WTC11 (cell line): ENCODE measurements at regions not wholly inside any gene's neighbourhood (a gene's known extent, or its start where the extent isn't known, plus 50 kb on each side); places are given as distances from the start of the nearest gene placed in this dataset.

ENCODE experiments used
- EMX1 ChIP-seq: fragments of 250-450 bp; sonication (Bioruptor Pico); IDR thresholded peaks from 2 replicates; pipeline ENCODE4 v1.8.0; 2021; ENCODE audit warnings: mild to moderate bottlenecking
- ESRRA ChIP-seq: sonication (generic); formaldehyde crosslinking; IDR thresholded peaks from 2 replicates; pipeline ENCODE4 v1.8.1; 2022; ENCODE audit warnings: mild to moderate bottlenecking, missing genetic modification reagents, borderline replicate concordance
- GABPB1 ChIP-seq: sonication (generic); formaldehyde crosslinking; IDR thresholded peaks from 2 replicates; pipeline ENCODE4 v1.8.1; 2023; ENCODE audit warnings: mild to moderate bottlenecking, missing genetic modification reagents
- HMGA2 ChIP-seq: fragments of 250-450 bp; sonication (Bioruptor Pico); IDR thresholded peaks from 2 replicates; pipeline ENCODE4 v1.4.0; 2021; ENCODE audit warnings: mild to moderate bottlenecking, moderate library complexity
- MAX ChIP-seq: sonication (generic); formaldehyde crosslinking; IDR thresholded peaks from 2 replicates; pipeline ENCODE4 v1.8.0; 2022; ENCODE audit warnings: mild to moderate bottlenecking, missing genetic modification reagents
- PRDM15 ChIP-seq: sonication (generic); formaldehyde crosslinking; IDR thresholded peaks from 2 replicates; pipeline ENCODE4 v1.8.0; 2022; ENCODE audit warnings: missing genetic modification reagents
- RORB ChIP-seq: fragments of 250-450 bp; sonication (Bioruptor Pico); IDR thresholded peaks from 2 replicates; pipeline ENCODE4 v1.9.0; 2021; ENCODE audit warnings: mild to moderate bottlenecking
- SOX15 ChIP-seq: fragments of 250-450 bp; sonication (Bioruptor Pico); IDR thresholded peaks from 2 replicates; pipeline ENCODE4 v1.9.0; 2021; ENCODE audit warnings: mild to moderate bottlenecking
- TCF7 ChIP-seq: sonication (generic); formaldehyde crosslinking; IDR thresholded peaks from 2 replicates; pipeline ENCODE4 v1.8.0; 2022; ENCODE audit warnings: mild to moderate bottlenecking, low read depth, missing genetic modification reagents, moderate library complexity
- TEAD1 ChIP-seq: sonication (generic); formaldehyde crosslinking; IDR thresholded peaks from 2 replicates; pipeline ENCODE4 v1.8.0; 2022; ENCODE audit warnings: mild to moderate bottlenecking, missing genetic modification reagents
- TEAD4 ChIP-seq: sonication (generic); formaldehyde crosslinking; IDR thresholded peaks from 2 replicates; pipeline ENCODE4 v1.8.0; 2022; ENCODE audit warnings: mild to moderate bottlenecking, missing genetic modification reagents
- USF1 ChIP-seq: sonication (generic); formaldehyde crosslinking; IDR thresholded peaks from 2 replicates; pipeline ENCODE4 v1.8.0; 2022; ENCODE audit warnings: mild to moderate bottlenecking, missing genetic modification reagents
- ZBTB43 ChIP-seq: sonication (generic); formaldehyde crosslinking; IDR thresholded peaks from 2 replicates; pipeline ENCODE4 v1.8.1; 2023; ENCODE audit warnings: mild to moderate bottlenecking, missing genetic modification reagents
- ZNF138 ChIP-seq: sonication (generic); formaldehyde crosslinking; conservative IDR thresholded peaks from 2 replicates; pipeline ENCODE4 v1.8.1; 2022; ENCODE audit warnings: mild to moderate bottlenecking, moderate library complexity, missing genetic modification reagents
- ZNF416 ChIP-seq: fragments of 250-450 bp; sonication (Bioruptor Pico); IDR thresholded peaks from 2 replicates; pipeline ENCODE4 v1.9.0; 2021; ENCODE audit warnings: mild to moderate bottlenecking, inconsistent platforms
- ZNF423 ChIP-seq: fragments of 250-450 bp; sonication (Bioruptor Pico); IDR thresholded peaks from 2 replicates; pipeline ENCODE4 v2.1.2; 2022; ENCODE audit warnings: mild to moderate bottlenecking, moderate library complexity
- TF ChIP-seq, protein P1 (sequence below): fragments of 250-450 bp; sonication (Bioruptor Pico); IDR thresholded peaks from 2 replicates; pipeline ENCODE4 v1.9.0; 2021; ENCODE audit warnings: mild to moderate bottlenecking, borderline replicate concordance
- TF ChIP-seq, protein P2 (sequence below): sonication (generic); formaldehyde crosslinking; conservative IDR thresholded peaks from 2 replicates; pipeline ENCODE4 v1.8.1; 2022; ENCODE audit warnings: mild to moderate bottlenecking, missing genetic modification reagents
- TF ChIP-seq, protein P3 (sequence below): sonication (generic); formaldehyde crosslinking; IDR thresholded peaks from 2 replicates; pipeline ENCODE4 v1.8.0; 2022; ENCODE audit warnings: mild to moderate bottlenecking, missing genetic modification reagents

GRCh38 chr2:30385327-30385726 is 61.7 kb upstream of the LCLAT1 start (continued):
- TF ChIP-seq, protein P1, sequence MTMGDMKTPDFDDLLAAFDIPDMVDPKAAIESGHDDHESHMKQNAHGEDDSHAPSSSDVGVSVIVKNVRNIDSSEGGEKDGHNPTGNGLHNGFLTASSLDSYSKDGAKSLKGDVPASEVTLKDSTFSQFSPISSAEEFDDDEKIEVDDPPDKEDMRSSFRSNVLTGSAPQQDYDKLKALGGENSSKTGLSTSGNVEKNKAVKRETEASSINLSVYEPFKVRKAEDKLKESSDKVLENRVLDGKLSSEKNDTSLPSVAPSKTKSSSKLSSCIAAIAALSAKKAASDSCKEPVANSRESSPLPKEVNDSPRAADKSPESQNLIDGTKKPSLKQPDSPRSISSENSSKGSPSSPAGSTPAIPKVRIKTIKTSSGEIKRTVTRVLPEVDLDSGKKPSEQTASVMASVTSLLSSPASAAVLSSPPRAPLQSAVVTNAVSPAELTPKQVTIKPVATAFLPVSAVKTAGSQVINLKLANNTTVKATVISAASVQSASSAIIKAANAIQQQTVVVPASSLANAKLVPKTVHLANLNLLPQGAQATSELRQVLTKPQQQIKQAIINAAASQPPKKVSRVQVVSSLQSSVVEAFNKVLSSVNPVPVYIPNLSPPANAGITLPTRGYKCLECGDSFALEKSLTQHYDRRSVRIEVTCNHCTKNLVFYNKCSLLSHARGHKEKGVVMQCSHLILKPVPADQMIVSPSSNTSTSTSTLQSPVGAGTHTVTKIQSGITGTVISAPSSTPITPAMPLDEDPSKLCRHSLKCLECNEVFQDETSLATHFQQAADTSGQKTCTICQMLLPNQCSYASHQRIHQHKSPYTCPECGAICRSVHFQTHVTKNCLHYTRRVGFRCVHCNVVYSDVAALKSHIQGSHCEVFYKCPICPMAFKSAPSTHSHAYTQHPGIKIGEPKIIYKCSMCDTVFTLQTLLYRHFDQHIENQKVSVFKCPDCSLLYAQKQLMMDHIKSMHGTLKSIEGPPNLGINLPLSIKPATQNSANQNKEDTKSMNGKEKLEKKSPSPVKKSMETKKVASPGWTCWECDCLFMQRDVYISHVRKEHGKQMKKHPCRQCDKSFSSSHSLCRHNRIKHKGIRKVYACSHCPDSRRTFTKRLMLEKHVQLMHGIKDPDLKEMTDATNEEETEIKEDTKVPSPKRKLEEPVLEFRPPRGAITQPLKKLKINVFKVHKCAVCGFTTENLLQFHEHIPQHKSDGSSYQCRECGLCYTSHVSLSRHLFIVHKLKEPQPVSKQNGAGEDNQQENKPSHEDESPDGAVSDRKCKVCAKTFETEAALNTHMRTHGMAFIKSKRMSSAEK (CRISPR knock-in tag), result no peak
- no peak for TF ChIP-seq SOX15
- no peak for TF ChIP-seq EMX1 (CRISPR knock-in tag)
- TF ChIP-seq ZNF423 (CRISPR knock-in tag), result no peak; the same call in 1 of the 2 replicates
- peak; percentile 52; the same call in 1 of the 2 replicates for TF ChIP-seq TEAD1 (CRISPR knock-in tag)
- no peak for TF ChIP-seq RORB (CRISPR knock-in tag)
- TF ChIP-seq ZNF416 (CRISPR knock-in tag), result no peak
- TF ChIP-seq ZBTB43 (CRISPR knock-in tag), result no peak; the same call in 1 of the 2 replicates
- TF ChIP-seq HMGA2 (CRISPR knock-in tag), result no peak
- TF ChIP-seq PRDM15 (CRISPR knock-in tag), result no peak
- no peak for TF ChIP-seq MAX (CRISPR knock-in tag)
- TF ChIP-seq, protein P2, sequence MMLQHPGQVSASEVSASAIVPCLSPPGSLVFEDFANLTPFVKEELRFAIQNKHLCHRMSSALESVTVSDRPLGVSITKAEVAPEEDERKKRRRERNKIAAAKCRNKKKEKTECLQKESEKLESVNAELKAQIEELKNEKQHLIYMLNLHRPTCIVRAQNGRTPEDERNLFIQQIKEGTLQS, result no peak
- TF ChIP-seq ESRRA (CRISPR knock-in tag), result no peak
- TF ChIP-seq USF1 (CRISPR knock-in tag), result peak; percentile 25; the same call in 1 of the 2 replicates
- no peak for TF ChIP-seq GABPB1
- peak; percentile 58; the same call in 1 of the 2 replicates for TF ChIP-seq TEAD4
- TF ChIP-seq TCF7 (CRISPR knock-in tag), result no peak
- TF ChIP-seq ZNF138 (CRISPR knock-in tag), result no peak
- TF ChIP-seq, protein P3, sequence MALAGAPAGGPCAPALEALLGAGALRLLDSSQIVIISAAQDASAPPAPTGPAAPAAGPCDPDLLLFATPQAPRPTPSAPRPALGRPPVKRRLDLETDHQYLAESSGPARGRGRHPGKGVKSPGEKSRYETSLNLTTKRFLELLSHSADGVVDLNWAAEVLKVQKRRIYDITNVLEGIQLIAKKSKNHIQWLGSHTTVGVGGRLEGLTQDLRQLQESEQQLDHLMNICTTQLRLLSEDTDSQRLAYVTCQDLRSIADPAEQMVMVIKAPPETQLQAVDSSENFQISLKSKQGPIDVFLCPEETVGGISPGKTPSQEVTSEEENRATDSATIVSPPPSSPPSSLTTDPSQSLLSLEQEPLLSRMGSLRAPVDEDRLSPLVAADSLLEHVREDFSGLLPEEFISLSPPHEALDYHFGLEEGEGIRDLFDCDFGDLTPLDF (CRISPR knock-in tag), result no peak
